ENCODE measurements at regions not wholly inside any gene's neighbourhood (a gene's known extent, or its start where the extent isn't known, plus 50 kb on each side); places are given as distances from the start of the nearest gene placed in this dataset.

DNA sequence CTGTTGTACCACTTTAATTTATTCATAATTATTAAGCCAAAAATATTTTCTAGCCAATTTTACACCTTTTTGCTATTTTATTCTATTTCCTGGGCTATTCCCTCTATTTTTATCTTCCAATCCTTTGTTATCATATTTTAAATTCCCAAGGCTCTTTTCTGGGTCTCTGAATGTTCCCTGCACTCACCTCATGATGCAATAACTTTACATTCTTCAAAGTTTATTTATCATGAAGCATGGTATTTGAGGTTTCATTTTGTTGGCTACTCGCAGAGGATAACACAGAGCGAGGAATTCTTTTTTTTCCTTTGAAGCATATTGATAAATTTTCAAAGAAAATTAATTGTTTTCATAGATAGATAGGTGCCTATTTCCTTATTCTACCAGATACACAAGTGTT lies 489.8 kb upstream of the TMPRSS15 start (continued):
- no peak for TF ChIP-seq MAFF (IDR thresholded peaks at IDR 0.05; ENCODE audit: low read length)
- TF ChIP-seq TAF1 (IDR thresholded peaks at IDR 0.05; ENCODE audit: control insufficient read depth, extremely low read depth, insufficient read depth, low read length, severe bottlenecking): no peak

DNA sequence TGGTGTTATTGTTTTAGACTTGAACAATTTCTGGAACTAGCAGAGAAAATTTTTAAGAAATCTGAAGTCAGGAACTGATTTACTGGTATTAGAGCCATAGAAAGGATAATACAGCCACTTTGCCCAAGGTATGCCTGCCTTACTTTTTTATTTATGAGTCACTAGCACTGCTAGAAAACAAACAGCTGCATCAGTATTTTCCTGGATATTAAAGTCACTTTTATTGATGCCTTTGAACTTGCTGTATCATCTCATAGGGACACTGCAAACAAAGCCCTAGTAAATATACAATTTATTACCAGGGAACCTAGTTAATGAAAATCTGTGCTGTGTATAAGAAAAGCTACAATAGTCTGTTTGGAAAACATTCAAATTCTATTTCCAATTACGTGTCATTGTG lies 490.8 kb upstream of the TMPRSS15 start:
- H3K9me1 ChIP-seq (ENCODE audit: control insufficient read depth, insufficient read depth, low read length): no peaks in the 10 kb centered on the region
- CTCF ChIA-PET (ENCODE audit: low intra/inter-chr PET ratio): no interaction called here
- no peak overlapping the region for H2AFZ ChIP-seq (ENCODE audit: low read depth, low read length)
- TF ChIP-seq KHSRP (IDR thresholded peaks at IDR 0.05) (no peak), TAF15 (IDR thresholded peaks at IDR 0.05; ENCODE audit: low read depth, low read length) (no peak), ZNF707 (CRISPR knock-in tag; conservative IDR thresholded peaks at IDR 0.05) (no peak), NFYB (IDR thresholded peaks at IDR 0.05; ENCODE audit: extremely low read depth, insufficient read length) (no peak), DNMT1 (IDR thresholded peaks at IDR 0.05) (no peak), NFIC (IDR thresholded peaks at IDR 0.05) (no peak)
- TF ChIP-seq, protein P1, sequence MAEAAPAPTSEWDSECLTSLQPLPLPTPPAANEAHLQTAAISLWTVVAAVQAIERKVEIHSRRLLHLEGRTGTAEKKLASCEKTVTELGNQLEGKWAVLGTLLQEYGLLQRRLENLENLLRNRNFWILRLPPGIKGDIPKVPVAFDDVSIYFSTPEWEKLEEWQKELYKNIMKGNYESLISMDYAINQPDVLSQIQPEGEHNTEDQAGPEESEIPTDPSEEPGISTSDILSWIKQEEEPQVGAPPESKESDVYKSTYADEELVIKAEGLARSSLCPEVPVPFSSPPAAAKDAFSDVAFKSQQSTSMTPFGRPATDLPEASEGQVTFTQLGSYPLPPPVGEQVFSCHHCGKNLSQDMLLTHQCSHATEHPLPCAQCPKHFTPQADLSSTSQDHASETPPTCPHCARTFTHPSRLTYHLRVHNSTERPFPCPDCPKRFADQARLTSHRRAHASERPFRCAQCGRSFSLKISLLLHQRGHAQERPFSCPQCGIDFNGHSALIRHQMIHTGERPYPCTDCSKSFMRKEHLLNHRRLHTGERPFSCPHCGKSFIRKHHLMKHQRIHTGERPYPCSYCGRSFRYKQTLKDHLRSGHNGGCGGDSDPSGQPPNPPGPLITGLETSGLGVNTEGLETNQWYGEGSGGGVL (CRISPR knock-in tag; IDR thresholded peaks at IDR 0.05): no peak
- TF ChIP-seq, protein P2, sequence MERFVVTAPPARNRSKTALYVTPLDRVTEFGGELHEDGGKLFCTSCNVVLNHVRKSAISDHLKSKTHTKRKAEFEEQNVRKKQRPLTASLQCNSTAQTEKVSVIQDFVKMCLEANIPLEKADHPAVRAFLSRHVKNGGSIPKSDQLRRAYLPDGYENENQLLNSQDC (CRISPR knock-in tag; IDR thresholded peaks at IDR 0.05): no peak
- TF ChIP-seq, protein P3, sequence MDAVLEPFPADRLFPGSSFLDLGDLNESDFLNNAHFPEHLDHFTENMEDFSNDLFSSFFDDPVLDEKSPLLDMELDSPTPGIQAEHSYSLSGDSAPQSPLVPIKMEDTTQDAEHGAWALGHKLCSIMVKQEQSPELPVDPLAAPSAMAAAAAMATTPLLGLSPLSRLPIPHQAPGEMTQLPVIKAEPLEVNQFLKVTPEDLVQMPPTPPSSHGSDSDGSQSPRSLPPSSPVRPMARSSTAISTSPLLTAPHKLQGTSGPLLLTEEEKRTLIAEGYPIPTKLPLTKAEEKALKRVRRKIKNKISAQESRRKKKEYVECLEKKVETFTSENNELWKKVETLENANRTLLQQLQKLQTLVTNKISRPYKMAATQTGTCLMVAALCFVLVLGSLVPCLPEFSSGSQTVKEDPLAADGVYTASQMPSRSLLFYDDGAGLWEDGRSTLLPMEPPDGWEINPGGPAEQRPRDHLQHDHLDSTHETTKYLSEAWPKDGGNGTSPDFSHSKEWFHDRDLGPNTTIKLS (IDR thresholded peaks at IDR 0.05; ENCODE audit: borderline replicate concordance, low read depth): no peak
- TF ChIP-seq, protein P4, sequence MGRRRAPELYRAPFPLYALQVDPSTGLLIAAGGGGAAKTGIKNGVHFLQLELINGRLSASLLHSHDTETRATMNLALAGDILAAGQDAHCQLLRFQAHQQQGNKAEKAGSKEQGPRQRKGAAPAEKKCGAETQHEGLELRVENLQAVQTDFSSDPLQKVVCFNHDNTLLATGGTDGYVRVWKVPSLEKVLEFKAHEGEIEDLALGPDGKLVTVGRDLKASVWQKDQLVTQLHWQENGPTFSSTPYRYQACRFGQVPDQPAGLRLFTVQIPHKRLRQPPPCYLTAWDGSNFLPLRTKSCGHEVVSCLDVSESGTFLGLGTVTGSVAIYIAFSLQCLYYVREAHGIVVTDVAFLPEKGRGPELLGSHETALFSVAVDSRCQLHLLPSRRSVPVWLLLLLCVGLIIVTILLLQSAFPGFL (CRISPR knock-in tag; IDR thresholded peaks at IDR 0.05): no peak
- TF ChIP-seq, protein P5, sequence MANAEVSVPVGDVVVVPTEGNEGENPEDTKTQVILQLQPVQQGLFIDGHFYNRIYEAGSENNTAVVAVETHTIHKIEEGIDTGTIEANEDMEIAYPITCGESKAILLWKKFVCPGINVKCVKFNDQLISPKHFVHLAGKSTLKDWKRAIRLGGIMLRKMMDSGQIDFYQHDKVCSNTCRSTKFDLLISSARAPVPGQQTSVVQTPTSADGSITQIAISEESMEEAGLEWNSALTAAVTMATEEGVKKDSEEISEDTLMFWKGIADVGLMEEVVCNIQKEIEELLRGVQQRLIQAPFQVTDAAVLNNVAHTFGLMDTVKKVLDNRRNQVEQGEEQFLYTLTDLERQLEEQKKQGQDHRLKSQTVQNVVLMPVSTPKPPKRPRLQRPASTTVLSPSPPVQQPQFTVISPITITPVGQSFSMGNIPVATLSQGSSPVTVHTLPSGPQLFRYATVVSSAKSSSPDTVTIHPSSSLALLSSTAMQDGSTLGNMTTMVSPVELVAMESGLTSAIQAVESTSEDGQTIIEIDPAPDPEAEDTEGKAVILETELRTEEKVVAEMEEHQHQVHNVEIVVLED (CRISPR knock-in tag; IDR thresholded peaks at IDR 0.05): no peak

More for the DNA sequence above, 490.8 kb upstream of the TMPRSS15 start:
- intact Hi-C loops (cut with micrococcal nuclease) (no loop called here), in situ Hi-C loops (cut with MboI) (no loop called here)
- DNase-seq (ENCODE audit: extremely low read depth in 1 of 4, low spot score in 3 of 4): no peak
- no peaks in the 10 kb centered on the region for H3K79me2 ChIP-seq (ENCODE audit: control insufficient read depth, insufficient read depth, low read length)
- no peaks in the 10 kb centered on the region for H3K9me3 ChIP-seq (replicated peaks; ENCODE audit: control insufficient read depth, insufficient read depth, low read depth, low read length)
- no peak overlapping the region for H3K4me2 ChIP-seq (ENCODE audit: insufficient read depth, low read length)
- ATAC-seq: no peak
- H3K36me3 ChIP-seq (ENCODE audit: control insufficient read depth, insufficient read depth, low read length): no peaks in the 10 kb centered on the region
- 0% methylated on average over 1 of the region's 1 CpG for WGBS (ENCODE audit: insufficient coverage, low coverage, missing lambda C conversion rate)
- no peak for FAIRE-seq
- POLR2A ChIA-PET: no interaction called here
- no peaks in the 10 kb centered on the region for H3K4me1 ChIP-seq (replicated peaks in 1 of 2; ENCODE audit: control insufficient read depth in 2 of 2, insufficient read depth in 2 of 2, low read length in 2 of 2)
- H3K27me3 ChIP-seq (ENCODE audit: control insufficient read depth in 2 of 2, insufficient read depth in 2 of 2, low read length in 2 of 2): no peaks in the 10 kb centered on the region
- no peaks in the 10 kb centered on the region for H4K20me1 ChIP-seq (replicated peaks; ENCODE audit: control insufficient read depth, insufficient read depth, low read length)
- H3K27ac ChIP-seq (ENCODE audit: extremely low read depth, low read depth, low read length): no peak overlapping the region
- no peak overlapping the region for H3K9ac ChIP-seq (ENCODE audit: insufficient read depth in 1 of 2, low read depth in 2 of 2, low read length in 2 of 2)
- H3K4me3 ChIP-seq: no peak overlapping the region
- BruUV-seq (replicated peaks): no TSS peak

Data from K562 (cell line).